ENCODE measurements at regions not wholly inside any gene's neighbourhood (a gene's known extent, or its start where the extent isn't known, plus 50 kb on each side); places are given as distances from the start of the nearest gene placed in this dataset.

DNA sequence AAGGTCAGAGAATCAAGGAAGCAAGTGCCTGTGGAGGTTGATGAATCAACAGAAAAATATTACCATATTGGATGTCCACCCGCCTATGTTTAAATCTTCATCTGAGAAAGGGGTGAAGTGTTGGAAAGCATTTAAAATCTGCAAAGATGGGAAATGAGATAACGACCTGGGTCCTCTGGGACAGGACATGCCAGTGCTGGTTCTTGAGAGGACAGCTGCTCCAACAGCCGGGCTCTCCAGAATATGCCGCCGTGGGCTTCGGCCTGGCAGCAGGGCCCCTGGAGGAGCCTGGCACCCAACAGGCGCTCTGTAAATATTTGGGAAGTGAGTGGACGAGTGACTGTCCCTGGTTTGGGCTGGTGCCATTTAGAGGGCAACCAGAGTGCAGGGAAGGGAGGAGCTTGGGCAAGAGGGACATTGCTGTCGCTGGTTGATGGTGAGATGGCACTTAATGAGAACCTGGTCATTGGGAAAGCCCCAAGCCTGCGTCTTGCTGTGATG lies 129.9 kb downstream of the KCNA5 start:
- TF ChIP-seq CTCF (IDR thresholded peaks at IDR 0.05) (no peak), ZFX (IDR thresholded peaks at IDR 0.05; ENCODE audit: borderline replicate concordance) (no peak)
